ENCODE measurements at regions not wholly inside any gene's neighbourhood (a gene's known extent, or its start where the extent isn't known, plus 50 kb on each side); places are given as distances from the start of the nearest gene placed in this dataset.

GRCh38 chr2:810397-810796 lies 133.2 kb upstream of the TMEM18 start:
- Histone ChIP-seq H2BK5ac (ENCODE audit: insufficient read length, low read length) (no peak overlapping the region), H3K14ac (ENCODE audit: insufficient read depth, low read length) (no peak overlapping the region), H3T11ph (ENCODE audit: low read length) (no peak overlapping the region), H3K4me1 (ENCODE audit: insufficient read depth, low read length) (no peaks in the 10 kb centered on the region), H2AFZ (ENCODE audit: low read length) (no peak overlapping the region), H3K18ac (ENCODE audit: insufficient read length, low read depth, low read length) (no peak overlapping the region), H3K9ac (ENCODE audit: extremely low read depth, insufficient read length, low read length) (no peak overlapping the region), H3K4ac (ENCODE audit: low read depth, low read length) (no peak overlapping the region), H3K79me1 (ENCODE audit: insufficient read depth, low read depth, low read length, poor library complexity, severe bottlenecking) (no peaks in the 10 kb centered on the region), H3K9me3 (ENCODE audit: control insufficient read depth, low read depth, low read length) (no peaks in the 10 kb centered on the region), H4K5ac (ENCODE audit: insufficient read length, low read depth, low read length) (no peak overlapping the region), H4K20me1 (ENCODE audit: control insufficient read depth, insufficient read depth, insufficient read length) (no peaks in the 10 kb centered on the region), H3K27ac (ENCODE audit: insufficient read length, low read depth, low read length) (no peak overlapping the region), H2BK12ac (ENCODE audit: insufficient read length, low read depth, low read length) (no peak overlapping the region), H4K91ac (ENCODE audit: insufficient read length, low read depth, low read length) (no peak overlapping the region), H3K27me3 (ENCODE audit: insufficient read depth, low read length) (no peaks in the 10 kb centered on the region), H3K23me2 (ENCODE audit: insufficient read length, low read depth, low read length, poor library complexity, severe bottlenecking) (no peaks in the 10 kb centered on the region), H3K79me2 (ENCODE audit: insufficient read depth, low read length) (no peaks in the 10 kb centered on the region), H2BK20ac (ENCODE audit: low read depth, low read length, poor library complexity, severe bottlenecking) (no peak overlapping the region), H4K8ac (replicated peaks; ENCODE audit: insufficient read length, low read depth, low read length) (no peak overlapping the region), H2AK5ac (ENCODE audit: insufficient read length, low read length) (no peak overlapping the region), H2BK120ac (ENCODE audit: low read depth, low read length, poor library complexity, severe bottlenecking) (no peak overlapping the region), H3K4me2 (ENCODE audit: insufficient read depth, insufficient read length, low read length) (no peak overlapping the region), H2BK15ac (ENCODE audit: low read depth, low read length) (no peak overlapping the region), H3K23ac (ENCODE audit: insufficient read length, low read depth, low read length) (no peak overlapping the region), H3K56ac (ENCODE audit: insufficient read length, low read depth, low read length) (no peak overlapping the region)
- WGBS (ENCODE audit: extremely low coverage, insufficient read length, low lambda C conversion rate): no CpG with 5 or more reads among the region's 1 CpG
- Mint-ChIP-seq H3K36me3 (ENCODE audit: insufficient read depth in 1 of 3, low read depth in 3 of 3) (peaks cover 0 to 5% (median 0%) of the 10 kb centered on the region in 3 experiments; a peak in 2 of 7 replicates), H3K4me3 (no peak overlapping the region), H3K27ac (no peak overlapping the region), H3K9me3 (peaks cover 0 to 4% of the 10 kb centered on the region in 2 experiments; a peak in 1 of 5 replicates), H3K4me1 (peaks cover 3 to 6% of the 10 kb centered on the region in 2 experiments; a peak in 3 of 4 replicates), H3K27me3 (ENCODE audit: low read depth) (peaks cover 5% of the 10 kb centered on the region)
- no peak for TF ChIP-seq CTCF (conservative IDR thresholded peaks at IDR 0.05)
- DNase-seq: no peak

All from H9 (cell line).